ENCODE measurements at regions not wholly inside any gene's neighbourhood (a gene's known extent, or its start where the extent isn't known, plus 50 kb on each side); places are given as distances from the start of the nearest gene placed in this dataset.

DNA sequence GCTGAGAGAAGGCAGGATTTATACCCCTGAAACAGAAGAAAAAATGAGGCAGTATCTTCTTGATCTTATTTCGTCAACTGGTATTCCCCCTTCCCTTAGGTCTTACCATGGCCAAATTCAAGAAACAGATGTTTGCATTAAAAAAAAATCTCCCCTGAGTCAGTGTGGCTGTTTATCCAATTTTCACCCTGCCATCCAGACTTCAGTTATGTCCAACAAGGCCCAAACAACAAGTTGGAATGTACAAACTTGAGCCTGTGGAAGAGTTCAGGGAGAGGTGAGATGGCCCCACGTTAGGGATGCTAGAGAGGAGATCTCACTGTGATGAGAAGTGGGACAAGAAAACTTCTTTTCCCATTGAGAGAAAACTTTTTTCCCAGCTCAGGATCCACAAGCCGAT is 147.2 kb upstream of the PROX1 start:
- no peak for TF ChIP-seq SNAI2 (CRISPR knock-in tag; IDR thresholded peaks at IDR 0.05)
- TF ChIP-seq OSR1 (CRISPR knock-in tag; IDR thresholded peaks at IDR 0.05) = no peak
- TF ChIP-seq BACH2 (CRISPR knock-in tag; IDR thresholded peaks at IDR 0.05; ENCODE audit: borderline replicate concordance) = no peak
- TF ChIP-seq PATZ1 (CRISPR knock-in tag; IDR thresholded peaks at IDR 0.05; ENCODE audit: borderline replicate concordance) = no peak
- TF ChIP-seq ESRRG (CRISPR knock-in tag; IDR thresholded peaks at IDR 0.05) = no peak
- TF ChIP-seq ZNF565 (CRISPR knock-in tag; conservative IDR thresholded peaks at IDR 0.05; ENCODE audit: low read depth) = no peak
- no peak for TF ChIP-seq TSHZ2 (CRISPR knock-in tag; IDR thresholded peaks at IDR 0.05)

Measured in SK-N-SH treated with all-trans-retinoic acid at 6 μM for 48 hours (cell line).